Tibial nerve (tissue), 4 donors: ENCODE measurements at regions not wholly inside any gene's neighbourhood (a gene's known extent, or its start where the extent isn't known, plus 50 kb on each side); places are given as distances from the start of the nearest gene placed in this dataset.

Experiments used
- CTCF ChIP-seq, 5 experiments: fragments of 200-600 bp in 3 of 5; fragments of 450-650 bp in 2 of 5; sonication (generic) in 3 of 5; IDR thresholded peaks; one replicate each; pipeline ENCODE4 v1.5.1; 2016 to 2019; ENCODE audit warnings: antibody characterized with exemption in 5 of 5, mild to moderate bottlenecking in 3 of 5, moderate library complexity in 2 of 5
- EP300 ChIP-seq, 2 donors: sonication (generic); formaldehyde crosslinking; IDR thresholded peaks; one replicate each; pipeline ENCODE4 v1.6.1; 2017; ENCODE audit warnings: antibody characterized with exemption in 2 of 2, mild to moderate bottlenecking in 1 of 2

DNA sequence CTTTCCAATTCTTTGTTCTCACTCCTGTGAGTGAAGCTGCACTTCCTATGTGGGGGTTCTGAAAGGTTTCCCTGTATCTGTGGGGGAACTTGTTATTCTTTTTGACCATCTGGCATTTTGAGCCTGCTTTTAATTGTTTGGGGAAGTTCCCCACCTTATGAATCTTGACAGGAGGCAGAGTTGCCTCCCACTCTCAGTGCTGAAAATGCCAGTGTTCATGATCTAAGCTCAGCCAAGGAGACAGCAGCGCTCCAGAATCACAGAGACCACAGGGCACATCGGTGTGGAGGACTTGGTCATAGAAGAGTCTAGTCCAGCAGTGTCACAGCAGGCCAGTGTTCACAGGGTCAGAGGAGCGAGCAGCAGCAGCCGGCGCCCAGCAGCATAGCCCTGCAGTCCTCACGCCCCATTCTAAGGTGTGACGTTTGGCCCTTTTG, 63.8 kb upstream of the PRDX6 start:
- TF ChIP-seq EP300 (IDR thresholded peaks at IDR 0.05) (no peak), CTCF (IDR thresholded peaks at IDR 0.05) (no peak)
